GM21526 (cell line): ENCODE measurements at regions not wholly inside any gene's neighbourhood (a gene's known extent, or its start where the extent isn't known, plus 50 kb on each side); places are given as distances from the start of the nearest gene placed in this dataset.

Experiments
- ATAC-seq: cut with Tn5 transposase; IDR thresholded peaks from one replicate; pipeline ENCODE4 v1.9.1; 2021; ENCODE audit warnings: moderate library complexity; ENCODE audit not compliant: unreplicated experiment, low FRiP score

DNA sequence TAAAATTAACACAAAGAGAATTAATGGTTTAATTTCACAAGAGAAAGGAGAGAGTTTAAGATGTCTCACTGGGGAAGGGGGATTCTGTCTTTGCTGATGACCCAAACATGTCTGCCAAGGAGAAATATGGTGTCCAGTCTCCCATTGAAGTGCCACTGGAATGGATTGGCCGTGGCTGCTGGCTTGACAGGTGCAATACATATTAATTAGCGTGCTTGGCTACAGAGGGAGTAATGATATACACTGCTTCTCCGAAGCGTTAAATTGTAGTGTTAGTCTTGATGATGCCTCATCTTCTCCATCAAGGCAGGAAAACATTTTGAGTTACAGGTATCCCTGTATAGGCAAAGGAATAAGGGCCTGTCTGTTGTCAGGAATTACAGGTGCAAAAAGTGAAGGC, 393.4 kb upstream of the TMPO start:
- ATAC-seq: no peak

DNA sequence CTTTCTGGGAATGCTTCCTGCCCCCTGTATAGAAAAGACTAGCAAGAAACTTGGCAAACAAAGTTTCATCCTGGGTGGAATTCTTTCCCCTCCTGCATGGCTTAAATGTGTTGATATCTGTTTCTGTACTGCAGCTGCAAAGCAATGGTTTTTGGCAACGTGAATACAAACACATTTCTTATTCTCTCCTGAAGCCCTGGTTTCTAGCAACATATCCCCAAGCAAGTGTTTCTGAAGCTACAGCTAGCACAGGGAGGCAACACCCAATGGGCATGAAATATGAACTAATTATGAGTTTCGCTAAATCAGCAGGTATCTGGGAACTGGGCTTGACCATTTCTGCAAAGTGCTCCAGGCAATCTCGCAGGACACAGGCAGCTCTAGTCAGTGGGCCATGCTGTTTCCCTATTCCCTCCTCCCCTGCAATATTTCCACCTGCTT, 392.3 kb upstream of the TMPO start:
- ATAC-seq: no peak

DNA sequence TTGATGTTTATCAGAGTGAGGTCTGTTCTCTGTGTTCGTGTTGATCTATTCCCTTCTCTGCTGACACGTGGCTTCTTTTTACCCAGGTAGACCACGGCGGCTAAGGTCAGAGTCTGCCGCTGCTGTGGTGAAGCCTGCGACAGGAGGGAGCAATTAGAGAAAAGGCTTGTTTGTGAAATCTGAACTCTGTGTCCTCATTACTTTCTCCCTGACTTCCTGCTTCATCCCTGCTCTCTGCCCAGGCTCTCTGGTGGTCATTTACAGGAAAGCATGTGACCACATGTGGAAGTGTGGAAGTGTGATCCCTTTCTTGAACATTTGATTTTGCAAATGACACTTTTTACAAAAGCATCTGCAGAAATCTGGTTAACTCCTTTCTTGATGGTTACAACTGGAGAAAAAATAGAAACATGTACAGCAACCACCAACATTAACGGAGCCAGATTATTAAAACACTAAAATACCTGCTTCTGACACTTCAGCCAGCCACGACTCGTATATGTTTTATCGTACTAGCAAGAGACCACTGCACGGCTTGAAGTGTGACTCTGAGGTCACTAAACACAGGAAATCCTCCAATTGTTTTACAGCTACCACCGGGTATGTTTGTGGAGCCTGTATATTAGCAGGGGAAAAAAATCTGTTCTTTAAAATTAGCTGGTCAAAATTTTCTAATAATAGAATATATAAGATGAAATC, 388.6 kb upstream of the TMPO start:
- no peak for ATAC-seq

DNA sequence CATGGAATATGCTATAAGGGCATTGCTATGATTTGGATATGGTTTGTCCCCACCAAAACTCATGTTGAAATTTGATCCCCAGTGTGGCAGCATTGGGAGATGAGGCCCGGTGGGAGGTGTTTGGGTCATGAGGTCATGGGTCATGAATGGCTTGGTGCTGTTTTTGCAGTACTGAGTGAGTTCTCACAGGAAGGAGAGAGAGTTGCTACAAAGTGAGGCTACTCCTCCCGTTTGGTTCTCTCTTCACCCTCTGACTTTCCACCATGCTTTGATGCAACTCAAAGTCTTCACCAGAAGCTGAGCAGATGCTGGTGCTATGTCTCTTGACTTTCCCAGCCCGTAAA, 388.1 kb upstream of the TMPO start:
- ATAC-seq: no peak

DNA sequence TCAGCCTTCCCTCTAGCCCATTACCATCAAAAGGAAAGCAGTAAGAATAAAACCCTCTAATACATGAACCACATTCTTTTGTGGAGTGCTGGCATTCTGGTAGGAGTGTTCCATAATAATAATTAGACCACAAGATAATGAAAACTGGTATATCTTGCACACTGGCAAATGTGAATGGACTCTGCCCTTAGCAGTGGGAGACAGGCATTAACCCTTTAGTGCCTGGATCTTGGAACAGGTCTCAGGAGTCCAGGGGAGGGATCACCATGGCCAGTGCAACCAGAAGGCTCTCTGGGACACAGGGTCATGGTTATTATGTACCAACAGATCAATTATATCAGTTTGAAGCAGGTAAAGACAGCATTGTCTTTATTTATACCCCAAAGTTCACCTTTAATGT, 387.5 kb upstream of the TMPO start:
- no peak for ATAC-seq

DNA sequence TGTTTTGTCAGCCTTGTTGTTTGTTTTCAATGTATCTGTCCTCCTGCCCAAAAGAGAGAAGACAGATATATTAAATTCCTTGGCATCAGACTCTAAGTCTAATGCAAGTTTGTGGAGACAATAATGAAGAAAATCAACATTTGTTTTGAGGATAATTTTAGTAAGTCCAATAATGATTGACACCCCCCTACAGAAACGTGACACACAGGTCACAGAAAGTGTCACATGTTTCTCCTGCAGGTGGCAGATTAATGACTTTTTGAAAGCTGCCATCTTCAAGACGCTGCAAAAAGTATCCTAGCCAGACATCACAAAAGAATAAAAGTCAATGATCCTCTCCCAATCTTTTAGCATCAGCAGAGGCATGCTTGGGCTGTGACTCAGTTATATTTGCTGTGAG, 378.8 kb upstream of the TMPO start:
- no peak for ATAC-seq

DNA sequence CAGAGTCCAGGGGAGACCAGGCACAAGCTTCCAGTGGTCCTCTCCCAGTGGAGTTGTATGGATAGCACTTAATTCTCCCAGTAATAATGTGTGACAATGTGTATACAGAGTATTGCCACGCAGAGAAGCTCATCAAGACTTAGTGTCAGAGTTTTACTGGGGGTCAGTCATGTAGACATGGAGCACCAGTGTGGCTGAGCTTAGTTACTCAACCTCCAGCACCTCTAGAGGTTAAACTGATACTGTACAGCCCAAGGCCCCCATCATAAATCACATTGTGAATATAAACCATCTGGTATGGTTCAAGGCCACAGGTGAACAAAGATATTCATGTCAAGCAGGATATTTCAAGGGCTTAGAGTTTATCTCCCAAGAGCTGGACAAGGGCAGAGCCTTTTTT, 378.1 kb upstream of the TMPO start:
- no peak for ATAC-seq

DNA sequence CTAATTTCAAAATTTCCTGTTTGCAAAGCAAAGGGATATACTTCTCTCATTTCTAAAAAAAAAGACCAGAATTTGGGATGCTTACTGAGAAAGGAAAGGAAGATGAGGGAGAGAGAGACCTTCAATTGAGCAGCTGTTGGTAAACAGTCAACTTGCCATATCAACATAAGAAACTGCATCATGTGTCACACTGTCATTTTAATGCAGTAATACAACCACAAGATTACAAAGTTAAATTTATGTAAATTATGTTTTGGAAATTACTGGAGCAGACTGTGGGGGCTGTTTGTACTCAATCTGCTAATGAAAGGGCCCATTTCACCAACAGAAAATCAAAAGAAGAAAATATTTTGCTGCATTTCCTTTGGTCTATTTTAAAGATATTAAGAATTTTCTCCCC, 370.4 kb upstream of the TMPO start:
- no peak for ATAC-seq

DNA sequence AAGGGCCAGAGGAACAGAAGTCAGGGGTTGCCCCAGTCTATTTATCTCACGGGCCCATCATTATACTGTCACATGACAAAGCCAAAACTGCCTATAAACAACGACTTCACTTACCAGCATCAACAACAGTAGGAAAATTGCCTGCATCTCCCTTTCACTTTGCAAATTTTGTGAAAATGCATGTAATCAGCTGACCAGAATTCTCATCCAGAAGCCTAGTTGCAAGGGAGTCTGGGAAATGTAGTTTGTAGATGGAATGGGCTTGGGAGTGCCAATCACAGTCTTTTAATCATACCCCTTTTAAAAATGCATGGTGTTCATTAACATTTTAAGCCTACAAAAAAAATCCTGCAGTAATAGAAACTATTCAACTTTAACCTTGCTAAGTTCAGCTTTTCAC, 369.3 kb upstream of the TMPO start:
- no peak for ATAC-seq

DNA sequence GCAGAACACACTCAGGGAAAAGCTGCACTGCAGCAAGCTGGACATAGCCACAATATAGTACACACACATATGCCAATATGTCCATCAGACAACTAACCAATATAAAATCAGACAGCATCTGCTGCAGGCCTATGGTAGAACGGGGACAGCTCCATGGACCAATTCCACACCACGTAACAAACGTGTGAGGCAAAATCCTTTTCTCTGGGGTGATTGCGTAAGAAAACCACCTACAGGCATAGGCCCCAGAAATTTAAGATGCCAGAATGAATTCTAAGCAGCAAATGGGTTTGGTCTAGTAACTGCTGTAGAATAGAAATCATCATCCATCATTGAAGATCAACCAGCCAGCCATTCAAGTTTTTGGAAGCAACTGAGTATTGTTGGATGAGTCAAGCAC, 368.9 kb upstream of the TMPO start:
- no peak for ATAC-seq

DNA sequence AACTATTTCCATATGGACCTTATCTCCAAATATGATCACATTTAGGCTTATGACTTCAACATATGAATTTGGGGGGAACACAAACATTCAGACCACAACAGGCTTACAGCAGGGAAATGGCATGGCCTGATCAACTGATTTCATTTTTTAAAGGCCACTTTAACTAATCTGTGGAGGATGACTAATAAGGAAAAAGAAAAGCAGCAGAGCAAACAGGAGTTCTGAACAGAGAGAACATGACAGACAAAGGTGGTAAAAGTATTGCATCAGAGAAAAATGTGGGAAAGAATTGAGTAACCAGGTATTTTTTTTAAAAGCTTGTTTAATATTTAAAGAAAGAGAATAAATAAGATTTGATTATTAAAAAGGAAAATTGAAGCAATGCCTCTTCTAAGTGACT, 366.1 kb upstream of the TMPO start:
- peak; percentile 60 for ATAC-seq

DNA sequence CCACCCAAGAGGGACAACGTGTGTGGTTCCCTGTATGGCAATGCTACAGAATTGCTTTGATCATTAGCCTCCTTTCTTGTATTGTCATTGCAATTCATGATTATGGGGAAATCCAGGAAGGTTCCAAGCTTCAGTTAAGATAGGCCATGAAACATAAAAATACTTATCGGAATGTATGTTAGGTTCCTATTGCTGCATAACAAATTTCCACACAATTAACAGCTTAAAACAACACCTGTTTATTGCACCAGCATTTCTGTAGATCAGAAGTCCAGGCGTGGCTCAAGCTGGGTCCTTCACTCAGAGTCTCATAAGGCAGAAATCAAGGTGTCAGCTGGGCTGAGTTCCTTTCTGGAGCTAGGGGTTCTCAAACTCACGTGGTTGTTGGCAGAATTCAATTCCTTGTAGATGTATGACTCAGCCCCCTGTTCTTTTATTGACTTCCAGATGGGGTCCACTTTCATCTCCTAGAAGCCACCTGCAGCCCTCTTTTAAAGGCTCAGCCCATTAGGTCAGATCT, 365.6 kb upstream of the TMPO start:
- ATAC-seq: no peak

DNA sequence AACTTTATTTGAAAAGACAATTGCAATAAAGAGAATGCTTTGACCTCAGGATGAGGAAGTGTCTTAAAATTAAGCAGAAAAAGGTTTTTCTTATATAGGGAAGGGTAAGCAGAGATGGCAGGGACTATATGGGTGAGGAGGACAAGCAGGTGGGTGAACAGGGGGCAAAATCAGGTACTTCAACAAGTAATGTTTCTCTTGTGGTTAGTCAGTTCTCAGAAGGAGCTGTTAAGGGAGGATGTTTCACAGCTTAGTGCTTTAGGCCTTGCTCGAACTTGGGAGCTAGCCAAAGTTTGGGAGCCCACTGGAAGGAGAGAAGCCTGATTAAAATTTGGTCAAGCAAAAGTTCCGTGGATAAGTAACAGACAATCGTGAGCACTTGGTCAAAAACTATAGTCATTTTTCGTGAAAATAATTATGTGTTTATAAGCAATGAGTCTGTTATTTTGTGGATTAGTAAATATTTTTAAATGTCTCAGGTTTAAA, 364.2 kb upstream of the TMPO start:
- no peak for ATAC-seq

DNA sequence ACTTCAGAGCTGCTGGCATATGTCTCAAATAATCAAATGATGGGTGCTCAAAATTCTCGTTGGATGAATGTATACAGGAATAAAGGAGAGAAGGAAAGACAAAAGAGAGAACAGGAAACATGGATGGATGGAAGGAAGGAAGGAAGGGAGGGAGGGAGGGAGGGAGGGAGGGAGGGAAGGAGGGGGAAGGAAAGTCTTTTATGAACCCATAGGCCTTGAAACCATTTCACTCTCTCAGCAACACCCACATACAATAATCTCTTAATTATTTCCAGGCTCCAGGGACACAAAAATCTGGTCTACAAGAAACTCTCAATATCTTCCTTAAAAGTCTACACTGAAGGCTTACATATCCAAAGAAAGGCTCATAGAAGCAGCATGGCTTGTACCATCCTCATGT, 363.4 kb upstream of the TMPO start:
- no peak for ATAC-seq

DNA sequence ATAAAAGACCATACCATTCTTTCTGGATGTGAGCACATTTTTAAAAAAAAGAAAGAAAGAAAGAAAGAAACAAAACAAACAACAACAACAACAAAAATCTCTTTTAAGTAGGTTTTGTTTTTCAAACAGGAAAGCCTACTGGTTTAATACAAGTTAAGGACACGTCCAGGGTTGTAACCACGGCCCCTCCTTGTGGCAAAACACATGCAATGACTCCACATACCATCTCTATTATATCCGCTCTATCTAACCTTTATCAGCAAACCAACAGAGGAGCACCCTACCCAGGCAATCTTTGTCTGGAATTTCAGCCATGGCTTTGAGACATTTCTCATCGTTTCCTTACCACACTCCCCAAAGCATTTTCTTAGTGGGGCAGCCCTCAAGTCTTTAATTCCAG, 360.5 kb upstream of the TMPO start:
- no peak for ATAC-seq

DNA sequence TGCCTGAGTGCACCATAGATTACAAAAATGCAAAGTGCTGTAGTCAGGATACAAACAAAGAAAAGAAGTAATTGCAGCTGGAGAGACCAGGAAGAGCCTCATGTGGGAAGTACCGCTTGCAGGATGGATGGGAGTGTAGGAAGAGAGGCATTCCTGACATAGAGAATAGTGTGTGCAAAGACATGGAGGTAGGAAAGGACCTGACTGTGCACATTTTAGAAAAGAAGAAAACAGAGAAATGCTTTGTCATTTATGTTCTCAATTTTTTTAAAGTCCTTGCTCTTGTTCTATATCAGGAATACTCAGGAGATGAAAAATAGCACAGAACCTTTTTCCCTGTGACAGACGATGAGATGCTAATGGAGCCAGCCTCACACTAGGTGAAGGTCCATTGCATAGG, 358.7 kb upstream of the TMPO start:
- no peak for ATAC-seq

DNA sequence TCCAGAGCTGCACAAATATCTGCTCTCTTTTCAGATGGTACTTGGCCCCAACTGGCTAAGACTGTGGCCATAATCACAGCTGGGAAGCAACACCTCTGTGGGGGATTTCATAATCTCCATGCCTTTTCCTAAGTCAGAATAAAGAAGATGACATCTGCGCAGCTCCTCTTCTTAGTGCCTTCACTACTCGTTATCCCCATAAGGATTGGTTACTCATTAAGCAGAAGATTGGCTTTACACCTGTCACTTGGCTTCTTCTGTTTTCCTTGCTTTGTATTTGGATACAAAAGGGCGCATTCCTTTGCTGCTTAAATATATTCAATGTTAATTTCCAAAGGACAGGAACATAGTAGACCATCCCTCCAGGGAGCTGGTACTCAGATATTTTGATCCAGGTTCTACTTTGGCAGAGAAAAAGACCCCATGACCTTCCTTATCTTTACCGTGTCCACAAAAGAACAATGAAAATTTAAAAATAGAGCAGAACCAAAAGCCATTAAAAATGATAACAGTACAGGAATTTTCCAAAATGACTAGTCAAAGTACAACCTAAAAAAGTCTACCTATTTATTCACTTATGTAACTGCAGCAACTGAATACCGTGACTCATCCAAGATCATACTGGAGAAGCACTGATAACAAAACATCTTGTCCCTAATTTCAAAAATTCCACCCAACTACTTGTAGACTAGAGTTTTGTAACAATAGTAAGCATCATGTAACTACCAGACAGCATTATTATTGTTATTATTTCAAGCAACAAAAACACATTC, 352.3 kb upstream of the TMPO start:
- ATAC-seq: no peak

DNA sequence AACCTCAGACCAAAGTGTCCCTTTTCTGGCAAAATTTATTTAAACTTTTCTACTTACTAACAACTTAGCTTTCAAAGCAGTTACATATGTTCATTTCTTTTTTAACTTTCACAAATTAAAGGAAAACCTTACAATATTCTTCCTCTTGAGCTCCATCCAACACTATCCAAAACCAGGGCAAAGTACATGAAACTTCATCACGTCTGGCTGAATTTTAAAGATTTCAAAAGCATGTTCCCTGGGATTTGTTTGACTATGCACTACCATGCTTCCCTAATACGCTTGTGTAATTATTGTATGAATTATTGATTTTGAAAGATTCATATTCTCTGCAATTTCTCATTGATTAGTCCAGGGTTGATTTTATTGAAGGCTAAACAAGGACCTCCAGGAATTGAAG, 343.1 kb upstream of the TMPO start:
- no peak for ATAC-seq

DNA sequence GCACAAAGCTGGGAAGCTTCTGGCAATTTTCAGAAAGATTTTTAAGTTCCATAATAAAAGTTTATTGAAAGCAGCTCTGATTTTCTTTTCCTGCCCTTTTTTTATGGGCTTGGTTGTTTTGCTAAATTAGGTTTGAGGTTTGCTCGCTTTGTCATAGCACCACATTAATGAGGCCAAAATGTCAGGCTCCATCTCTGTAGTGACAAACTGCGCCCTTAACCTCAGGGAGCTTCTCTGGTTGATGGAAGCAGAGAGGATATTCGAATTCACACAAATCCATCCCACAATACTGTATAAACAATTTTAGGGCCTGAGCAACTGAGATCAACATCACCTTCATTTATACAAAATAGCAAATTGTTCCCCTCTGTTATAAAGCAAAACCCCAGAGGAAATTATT, 342.6 kb upstream of the TMPO start:
- ATAC-seq: no peak

DNA sequence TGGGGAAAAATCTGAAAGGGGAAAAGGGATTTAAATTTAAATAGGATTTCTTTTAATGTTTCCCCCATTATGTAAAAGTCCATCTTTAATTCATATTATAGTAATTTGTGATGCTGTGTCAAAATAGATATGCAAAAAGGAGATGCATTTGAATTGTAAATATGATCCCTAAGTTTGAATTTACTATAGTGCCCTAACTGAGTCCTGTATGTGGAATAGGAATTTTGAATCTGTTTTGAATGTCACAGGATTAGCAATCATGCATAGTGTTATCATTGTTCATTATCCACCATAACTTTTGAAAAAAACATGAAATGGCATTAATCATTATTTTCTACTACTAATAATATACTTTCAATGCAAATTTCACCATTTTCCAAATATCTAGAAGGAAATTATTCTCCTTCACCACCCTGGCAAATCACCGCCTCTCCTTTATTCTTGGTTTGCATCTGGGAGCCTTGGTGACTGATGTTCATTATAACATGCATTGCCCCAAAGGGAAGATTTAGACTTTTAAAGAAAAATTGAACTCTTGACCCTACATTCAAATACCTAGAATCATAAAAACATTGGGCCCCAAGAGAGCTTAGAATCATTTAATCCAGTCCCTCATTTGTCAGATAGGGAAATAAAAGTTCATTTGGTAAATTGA, 341.5 kb upstream of the TMPO start:
- no peak for ATAC-seq

DNA sequence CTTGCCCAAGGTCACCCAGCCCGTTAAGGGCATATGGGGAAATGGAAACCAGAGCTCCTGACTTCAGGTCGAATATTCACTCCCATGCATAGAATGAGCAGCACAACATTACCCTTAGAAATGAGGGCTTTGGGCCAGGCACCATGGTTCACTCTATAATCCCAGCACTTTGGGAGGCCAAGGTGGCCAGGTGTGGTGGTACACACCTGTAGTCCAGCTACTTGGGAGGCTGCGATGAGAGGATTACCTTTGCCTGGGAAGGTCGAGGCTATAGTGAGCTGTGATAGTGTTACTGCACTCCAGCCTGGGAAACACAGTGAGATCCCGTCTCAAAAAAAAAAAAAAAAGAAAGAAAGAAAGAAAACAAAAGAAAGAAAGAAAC, 341.0 kb upstream of the TMPO start:
- ATAC-seq: no peak

DNA sequence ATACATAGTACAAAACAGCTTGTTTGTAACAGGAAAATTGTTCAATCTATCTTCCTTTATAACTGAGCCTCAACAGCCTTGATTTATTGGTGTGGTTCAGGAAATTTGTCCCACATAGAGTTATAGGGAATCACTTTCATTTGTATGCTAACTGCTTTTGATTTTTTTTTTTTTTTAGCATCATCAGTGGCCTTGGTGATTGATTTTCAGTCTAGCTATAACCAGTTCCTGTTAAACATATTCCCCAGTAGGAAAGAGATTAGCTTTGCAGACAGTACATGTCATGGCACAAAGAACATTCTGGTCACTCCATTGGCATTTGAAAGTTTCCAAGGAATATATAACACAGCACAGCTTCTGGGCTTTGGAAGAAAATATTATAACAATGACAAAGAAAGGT, 337.3 kb upstream of the TMPO start:
- no peak for ATAC-seq
